ENCODE measurements at regions not wholly inside any gene's neighbourhood (a gene's known extent, or its start where the extent isn't known, plus 50 kb on each side); places are given as distances from the start of the nearest gene placed in this dataset.

DNA sequence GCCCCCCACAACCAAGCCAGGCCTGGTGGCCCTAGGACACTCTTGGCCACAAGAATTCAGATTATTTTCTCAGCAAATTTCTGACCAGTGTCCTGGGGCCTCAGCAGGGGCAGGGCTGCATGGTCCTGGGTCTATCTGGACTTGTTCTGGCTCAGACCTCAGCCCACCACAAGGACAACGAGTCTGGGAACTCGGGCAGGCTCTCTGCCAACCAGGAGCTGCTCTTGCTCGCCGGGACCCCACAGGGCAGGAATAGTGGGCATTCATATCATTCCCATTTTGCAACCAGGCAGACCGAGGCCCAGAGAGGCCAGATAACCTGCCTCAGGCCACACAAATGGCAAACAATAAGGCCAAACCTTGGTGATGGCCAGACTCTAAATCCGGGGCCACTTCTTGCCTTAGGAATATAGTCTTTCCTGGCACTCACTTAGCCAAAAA lies 75.4 kb upstream of the WNT7B start:
- Histone ChIP-seq H3K4me3 (ENCODE audit: low read depth, low read length) (peak overlapping the region; percentile 69), H3K27me3 (no peaks in the 10 kb centered on the region), H3K36me3 (no peaks in the 10 kb centered on the region), H3K9me3 (no peaks in the 10 kb centered on the region), H3K4me1 (peaks cover 10% of the 10 kb centered on the region)
- peak; percentile 10 for DNase-seq
- TF ChIP-seq, protein P1, sequence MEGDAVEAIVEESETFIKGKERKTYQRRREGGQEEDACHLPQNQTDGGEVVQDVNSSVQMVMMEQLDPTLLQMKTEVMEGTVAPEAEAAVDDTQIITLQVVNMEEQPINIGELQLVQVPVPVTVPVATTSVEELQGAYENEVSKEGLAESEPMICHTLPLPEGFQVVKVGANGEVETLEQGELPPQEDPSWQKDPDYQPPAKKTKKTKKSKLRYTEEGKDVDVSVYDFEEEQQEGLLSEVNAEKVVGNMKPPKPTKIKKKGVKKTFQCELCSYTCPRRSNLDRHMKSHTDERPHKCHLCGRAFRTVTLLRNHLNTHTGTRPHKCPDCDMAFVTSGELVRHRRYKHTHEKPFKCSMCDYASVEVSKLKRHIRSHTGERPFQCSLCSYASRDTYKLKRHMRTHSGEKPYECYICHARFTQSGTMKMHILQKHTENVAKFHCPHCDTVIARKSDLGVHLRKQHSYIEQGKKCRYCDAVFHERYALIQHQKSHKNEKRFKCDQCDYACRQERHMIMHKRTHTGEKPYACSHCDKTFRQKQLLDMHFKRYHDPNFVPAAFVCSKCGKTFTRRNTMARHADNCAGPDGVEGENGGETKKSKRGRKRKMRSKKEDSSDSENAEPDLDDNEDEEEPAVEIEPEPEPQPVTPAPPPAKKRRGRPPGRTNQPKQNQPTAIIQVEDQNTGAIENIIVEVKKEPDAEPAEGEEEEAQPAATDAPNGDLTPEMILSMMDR (IDR thresholded peaks at IDR 0.05; ENCODE audit: low read depth, low read length): no peak

DNA sequence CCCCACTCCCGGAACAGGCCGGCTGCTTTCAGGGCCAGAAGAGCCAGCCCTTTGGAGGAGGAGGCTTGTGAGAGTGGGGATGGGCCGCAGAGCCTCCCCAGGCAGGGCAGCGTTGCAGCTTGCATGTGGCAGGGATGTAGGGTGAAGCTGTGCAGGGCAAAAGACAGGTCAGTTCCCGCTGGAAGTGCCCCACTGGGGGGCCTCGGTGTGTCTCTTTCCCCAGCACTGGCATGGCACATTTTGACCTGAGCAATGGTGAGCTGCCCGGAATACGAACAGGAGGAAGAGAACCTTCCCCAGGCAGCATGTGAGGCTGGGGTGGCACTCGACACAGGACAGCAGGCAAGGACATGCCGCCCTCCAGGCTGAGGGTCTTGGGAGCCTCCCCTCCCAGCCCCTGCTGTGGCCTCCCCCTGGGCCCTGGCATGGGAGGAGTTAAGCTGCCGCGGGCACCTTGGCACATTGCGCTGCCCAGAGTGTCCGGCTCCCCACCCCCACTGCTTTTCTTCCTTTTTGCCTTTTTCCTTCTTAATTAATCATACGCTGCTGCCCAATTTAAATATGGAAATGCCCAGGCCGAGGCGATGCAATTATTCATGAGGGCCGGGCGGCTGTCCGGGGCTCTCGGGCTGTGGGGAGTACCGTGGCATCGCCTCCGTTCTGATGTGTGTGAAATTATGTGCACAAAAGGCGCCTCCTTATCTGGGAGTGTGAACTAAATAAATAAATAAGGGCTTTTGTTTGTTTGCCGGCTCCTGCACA lies 76.0 kb upstream of the WNT7B start:
- no peaks in the 10 kb centered on the region for H3K9me3 ChIP-seq
- TF ChIP-seq, protein P1 (IDR thresholded peaks at IDR 0.05; ENCODE audit: low read depth, low read length): no peak
- H3K4me3 ChIP-seq (ENCODE audit: low read depth, low read length): peak overlapping the region; percentile 69
- peak; percentile 49 for DNase-seq
- H3K4me1 ChIP-seq: peaks cover 15% of the 10 kb centered on the region
- no peaks in the 10 kb centered on the region for H3K36me3 ChIP-seq
- H3K27me3 ChIP-seq: no peaks in the 10 kb centered on the region

DNA sequence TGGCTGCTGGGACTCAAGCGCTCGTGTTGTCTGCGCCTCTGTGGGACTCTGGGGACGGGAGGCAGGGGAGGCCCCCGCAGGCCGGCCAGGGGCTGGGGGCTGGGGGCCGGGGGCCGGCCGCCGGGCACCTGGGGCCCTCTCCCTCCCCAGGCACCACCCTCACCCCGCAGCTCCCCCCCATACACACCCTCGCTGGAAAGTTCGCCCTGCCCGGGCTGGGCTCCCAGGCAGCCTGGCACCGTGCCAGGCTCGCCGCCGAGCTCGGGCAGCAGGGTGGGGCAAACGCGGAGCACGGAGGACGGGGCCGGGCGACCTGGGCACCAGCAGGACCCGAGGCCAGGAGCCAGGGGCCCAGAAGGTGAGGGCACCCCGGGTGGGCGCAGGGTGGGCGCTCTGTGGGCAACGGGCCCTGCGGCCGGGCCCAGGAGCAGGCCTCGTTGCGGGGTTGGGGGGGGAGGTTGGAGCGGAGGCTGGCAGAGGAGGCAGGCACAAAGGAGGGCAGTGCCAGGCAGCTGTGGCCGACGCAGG lies 76.7 kb upstream of the WNT7B start:
- TF ChIP-seq, protein P1 (IDR thresholded peaks at IDR 0.05; ENCODE audit: low read depth, low read length): no peak
- no peaks in the 10 kb centered on the region for H3K36me3 ChIP-seq
- DNase-seq: peak; percentile 82
- H3K27me3 ChIP-seq: no peaks in the 10 kb centered on the region
- H3K4me3 ChIP-seq (ENCODE audit: low read depth, low read length): peak overlapping the region; percentile 69
- peaks cover 15% of the 10 kb centered on the region for H3K4me1 ChIP-seq
- H3K9me3 ChIP-seq: no peaks in the 10 kb centered on the region

DNA sequence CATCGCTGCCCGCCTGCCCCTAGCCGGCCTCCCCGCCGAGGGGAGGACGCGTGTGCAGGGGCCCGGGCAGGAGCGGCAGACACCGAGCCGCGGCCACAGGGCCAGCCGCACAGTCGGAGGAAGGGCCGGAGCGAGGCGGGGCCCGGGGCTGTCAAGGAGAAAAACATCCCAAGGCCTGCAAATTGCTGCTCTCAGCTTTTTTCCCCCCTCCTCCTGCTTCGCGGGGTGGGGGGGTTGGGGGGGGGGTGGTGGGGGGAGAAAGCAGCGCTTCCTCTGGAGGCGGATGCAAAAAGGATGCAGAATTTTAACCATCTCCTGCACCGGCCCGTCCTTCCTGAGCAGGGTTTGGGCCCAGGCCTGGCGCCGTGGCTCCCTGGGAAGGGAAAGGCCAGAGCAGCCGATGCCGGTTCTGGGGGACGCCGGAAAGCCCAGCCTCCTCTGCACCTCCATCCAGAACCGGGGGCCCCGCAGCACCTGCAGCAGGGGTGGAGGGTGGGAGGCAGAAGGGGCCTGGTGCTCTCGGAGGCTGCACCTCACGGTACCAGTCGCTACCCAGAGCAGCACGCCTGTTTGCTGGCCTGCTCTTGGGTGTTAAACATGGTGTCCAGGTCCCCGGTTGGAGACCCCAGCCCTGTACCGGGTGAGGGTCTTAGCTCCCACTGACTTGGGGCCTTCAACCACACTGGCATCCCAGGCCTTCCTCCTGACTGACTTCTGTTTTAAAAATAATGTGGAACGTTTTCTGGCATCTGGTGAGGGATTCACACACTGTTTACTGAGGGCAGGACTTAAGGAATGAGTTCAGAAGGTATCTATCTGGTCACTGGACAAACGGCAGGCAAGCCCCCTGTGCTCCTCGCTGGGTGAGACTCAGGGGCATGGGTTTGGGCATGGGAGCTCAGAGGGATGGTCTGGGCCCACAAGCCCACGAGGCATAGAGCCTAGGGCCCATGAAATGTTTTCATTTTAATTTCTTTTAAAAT lies 77.4 kb upstream of the WNT7B start:
- Histone ChIP-seq H3K4me3 (ENCODE audit: low read depth, low read length) (peak overlapping the region; percentile 72), H3K9me3 (no peaks in the 10 kb centered on the region), H3K4me1 (peaks cover 21% of the 10 kb centered on the region), H3K27me3 (no peaks in the 10 kb centered on the region), H3K36me3 (no peaks in the 10 kb centered on the region)
- TF ChIP-seq, protein P1 (IDR thresholded peaks at IDR 0.05; ENCODE audit: low read depth, low read length): no peak
- peak; percentile 79 for DNase-seq

DNA sequence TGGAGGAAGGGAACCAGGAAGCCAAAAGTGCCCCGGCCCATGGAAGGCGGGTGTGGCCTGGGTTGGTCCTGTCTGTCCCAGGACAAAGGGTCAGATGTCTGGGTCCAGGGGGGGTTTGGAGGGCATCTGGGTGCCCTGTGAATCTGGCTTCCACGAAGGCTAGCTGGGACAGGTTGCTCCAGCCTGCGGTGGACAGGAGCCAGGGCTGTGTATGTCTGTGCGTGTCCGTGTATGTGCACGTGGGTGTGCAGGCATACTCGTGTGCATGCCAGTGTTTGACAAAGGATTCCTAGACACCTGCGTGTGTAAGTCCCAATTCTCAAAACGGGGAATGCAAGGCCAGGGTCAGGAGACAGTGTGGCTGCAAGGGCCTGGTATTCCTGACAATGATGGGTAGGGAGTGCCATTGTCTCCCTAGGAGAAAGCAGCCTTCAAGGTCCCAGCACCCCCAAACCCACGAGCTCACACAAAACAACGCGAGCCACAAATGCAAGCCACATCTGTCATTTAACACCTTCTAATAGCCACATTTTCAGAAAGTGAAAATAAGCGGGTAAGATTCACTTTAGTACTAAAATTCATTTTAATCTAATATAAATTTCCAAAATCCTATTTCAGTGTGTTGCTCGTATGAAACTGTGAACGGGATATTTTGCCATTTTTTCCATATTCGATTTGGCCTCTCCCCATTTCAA lies 78.4 kb upstream of the WNT7B start:
- peaks cover 22% of the 10 kb centered on the region for H3K4me1 ChIP-seq

More for the DNA sequence above, 78.4 kb upstream of the WNT7B start:
- TF ChIP-seq, protein P1 (IDR thresholded peaks at IDR 0.05; ENCODE audit: low read depth, low read length): no peak
- no peaks in the 10 kb centered on the region for H3K9me3 ChIP-seq
- no peaks in the 10 kb centered on the region for H3K27me3 ChIP-seq
- no peaks in the 10 kb centered on the region for H3K36me3 ChIP-seq
- no peak for DNase-seq
- H3K4me3 ChIP-seq (ENCODE audit: low read depth, low read length): peak overlapping the region; percentile 72

All from BE2C (cell line).